WI38 (cell line): ENCODE measurements at regions not wholly inside any gene's neighbourhood (a gene's known extent, or its start where the extent isn't known, plus 50 kb on each side); places are given as distances from the start of the nearest gene placed in this dataset.

Source experiments
- H3K4me3 ChIP-seq: 2 replicates; pipeline ENCODE4 v1.5.1; 2011; ENCODE audit warnings: low read depth, mild to moderate bottlenecking, control low read depth, low read length
- TF ChIP-seq, protein P1 (sequence below): IDR thresholded peaks from 2 replicates; pipeline ENCODE4 v1.5.1; 2012; ENCODE audit warnings: low read depth, mild to moderate bottlenecking, control low read depth, low read length

DNA sequence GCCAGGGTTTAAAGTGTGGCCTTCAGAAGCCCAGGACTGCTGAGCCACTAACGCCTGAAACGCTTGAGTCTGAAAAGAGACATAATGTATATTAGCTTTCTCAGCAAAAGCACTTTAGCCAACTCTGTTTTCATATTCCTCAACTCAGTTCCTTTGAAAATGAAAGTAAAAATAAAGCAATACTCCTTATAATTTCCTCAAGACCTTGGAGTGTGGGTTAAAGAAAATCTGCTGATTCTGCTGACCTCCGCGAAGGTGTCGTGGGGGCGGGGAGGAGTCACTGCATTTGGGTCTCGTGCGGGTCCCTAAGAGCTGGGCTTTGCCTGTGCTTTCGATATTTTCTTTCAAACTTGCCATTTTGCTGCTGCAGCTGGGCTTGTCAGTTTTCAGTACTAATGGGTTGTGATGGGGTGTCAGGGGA is 142.2 kb upstream of the ARID1B start:
- peak overlapping the region; percentile 28 for H3K4me3 ChIP-seq
- TF ChIP-seq, protein P1, sequence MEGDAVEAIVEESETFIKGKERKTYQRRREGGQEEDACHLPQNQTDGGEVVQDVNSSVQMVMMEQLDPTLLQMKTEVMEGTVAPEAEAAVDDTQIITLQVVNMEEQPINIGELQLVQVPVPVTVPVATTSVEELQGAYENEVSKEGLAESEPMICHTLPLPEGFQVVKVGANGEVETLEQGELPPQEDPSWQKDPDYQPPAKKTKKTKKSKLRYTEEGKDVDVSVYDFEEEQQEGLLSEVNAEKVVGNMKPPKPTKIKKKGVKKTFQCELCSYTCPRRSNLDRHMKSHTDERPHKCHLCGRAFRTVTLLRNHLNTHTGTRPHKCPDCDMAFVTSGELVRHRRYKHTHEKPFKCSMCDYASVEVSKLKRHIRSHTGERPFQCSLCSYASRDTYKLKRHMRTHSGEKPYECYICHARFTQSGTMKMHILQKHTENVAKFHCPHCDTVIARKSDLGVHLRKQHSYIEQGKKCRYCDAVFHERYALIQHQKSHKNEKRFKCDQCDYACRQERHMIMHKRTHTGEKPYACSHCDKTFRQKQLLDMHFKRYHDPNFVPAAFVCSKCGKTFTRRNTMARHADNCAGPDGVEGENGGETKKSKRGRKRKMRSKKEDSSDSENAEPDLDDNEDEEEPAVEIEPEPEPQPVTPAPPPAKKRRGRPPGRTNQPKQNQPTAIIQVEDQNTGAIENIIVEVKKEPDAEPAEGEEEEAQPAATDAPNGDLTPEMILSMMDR, result no peak

DNA sequence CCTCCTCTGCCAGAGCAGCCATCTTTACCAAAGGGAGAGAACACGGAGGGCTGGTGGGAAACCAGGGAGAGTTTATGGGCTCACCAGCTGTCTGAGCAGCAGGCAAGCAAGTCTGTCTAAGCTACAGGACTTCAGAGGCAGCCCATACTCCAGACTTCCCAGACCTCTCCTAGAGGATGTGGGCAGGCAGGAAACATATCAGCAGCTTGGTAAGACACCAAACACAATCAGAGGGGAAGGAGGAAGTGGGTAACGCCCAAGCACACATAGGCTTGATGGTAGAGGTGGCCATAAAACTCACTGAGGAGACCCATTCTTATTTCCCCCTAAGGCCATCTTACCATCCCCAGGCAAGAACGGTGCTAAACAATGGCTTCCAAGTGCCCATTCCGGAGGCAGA is 143.1 kb upstream of the ARID1B start:
- no peak overlapping the region for H3K4me3 ChIP-seq
- TF ChIP-seq, protein P1, result no peak

- TF ChIP-seq, protein P1, result no peak
- H3K4me3 ChIP-seq, result no peak overlapping the region
Observed at GRCh38 chr6:156633291-156633690, 143.9 kb upstream of the ARID1B start.

GRCh38 chr6:156630613-156631302 is 146.4 kb upstream of the ARID1B start:
- TF ChIP-seq, protein P1, result no peak
- H3K4me3 ChIP-seq, result no peak overlapping the region

DNA sequence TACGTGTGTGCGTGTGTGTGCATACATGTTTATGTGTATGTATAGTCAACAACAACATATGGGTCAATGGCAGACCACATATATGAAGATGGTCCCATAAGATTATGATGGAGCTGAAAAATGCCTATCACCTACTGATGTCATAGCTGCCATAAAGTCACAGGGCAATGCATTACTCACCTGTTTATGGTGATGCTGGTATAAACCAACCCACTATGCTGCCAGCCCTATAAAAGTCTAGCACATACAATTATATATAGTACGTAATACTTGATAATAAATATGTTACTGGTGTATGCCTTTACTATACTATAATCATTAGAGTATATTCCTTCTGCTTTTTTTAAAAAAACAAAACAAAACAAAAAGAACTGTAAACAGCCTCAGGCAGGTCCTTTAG is 148.4 kb upstream of the ARID1B start:
- TF ChIP-seq, protein P1, result no peak
- no peak overlapping the region for H3K4me3 ChIP-seq

GRCh38 chr6:156627524-156627923 is 149.7 kb upstream of the ARID1B start:
- H3K4me3 ChIP-seq, result no peak overlapping the region
- TF ChIP-seq, protein P1, result no peak

GRCh38 chr6:156622185-156622584 is 155.0 kb upstream of the ARID1B start:
- H3K4me3 ChIP-seq, result no peak overlapping the region
- TF ChIP-seq, protein P1, result no peak
